H1 (cell line): ENCODE measurements at regions not wholly inside any gene's neighbourhood (a gene's known extent, or its start where the extent isn't known, plus 50 kb on each side); places are given as distances from the start of the nearest gene placed in this dataset.

Source experiments
- CTCF ChIA-PET: fragments of 300-600 bp; sonication (Branson Sonifier 250); formaldehyde crosslinking; loops from one replicate; lab custom pipeline; 2021; ENCODE audit not compliant: partially characterized antibody; lab: Charles Lee
- POLR2A ChIA-PET: fragments of 300-600 bp; sonication (Branson Sonifier 250); formaldehyde crosslinking; loops from one replicate; lab custom pipeline; 2021; ENCODE audit warnings: inconsistent platforms; ENCODE audit not compliant: partially characterized antibody; lab: Charles Lee
- DNase-seq, 2 experiments: peaks; one replicate each; pipeline versions ENCODE4 v3.0.0 to v3.0.0-alpha.2; 2010 to 2022; ENCODE audit warnings: low spot score in 2 of 2, low read depth in 1 of 2, mixed read lengths in 1 of 2
- FAIRE-seq: peaks from 2 replicates; lab custom pipeline; 2011; peaks lifted over from hg19 to GRCh38; lab: Jason Lieb, UNC
- H2AFZ ChIP-seq: 2 replicates; pipeline ENCODE4 v1.8.1; 2012; ENCODE audit warnings: low read length, inconsistent platforms
- H2AK5ac ChIP-seq: 2 replicates; pipeline ENCODE4 v1.6.1; 2013; ENCODE audit warnings: low read depth, low read length
- H2BK120ac ChIP-seq: replicated peaks from 2 replicates; pipeline ENCODE3; 2013; ENCODE audit warnings: low read depth, low read length, inconsistent platforms
- H2BK12ac ChIP-seq: 2 replicates; pipeline ENCODE4 v1.6.1; 2013; ENCODE audit warnings: low read depth, low read length
- H2BK15ac ChIP-seq: 2 replicates; pipeline ENCODE4 v1.6.1; 2013; ENCODE audit warnings: low read length
- H2BK20ac ChIP-seq: 2 replicates; pipeline ENCODE4 v1.6.1; 2013; ENCODE audit warnings: low read length
- H2BK5ac ChIP-seq: 2 replicates; pipeline ENCODE4 v1.6.1; 2013; ENCODE audit warnings: low read depth, low read length
- H3K14ac ChIP-seq: 2 replicates; pipeline ENCODE4 v1.6.1; 2013; ENCODE audit warnings: inconsistent platforms; ENCODE audit not compliant: insufficient read length
- H3K18ac ChIP-seq: 2 replicates; pipeline ENCODE4 v1.6.1; 2013; ENCODE audit warnings: low read length; ENCODE audit errors: extremely low read depth
- H3K23ac ChIP-seq: 2 replicates; pipeline ENCODE4 v1.6.1; 2013; ENCODE audit warnings: inconsistent platforms; ENCODE audit not compliant: insufficient read length
- H3K23me2 ChIP-seq: 2 replicates; pipeline ENCODE4 v1.6.1; 2013; ENCODE audit warnings: low read depth, low read length
- H3K27ac ChIP-seq: 2 replicates; pipeline ENCODE4 v1.6.1; 2011; ENCODE audit warnings: low read depth, low read length, inconsistent platforms
- H3K27me3 ChIP-seq, 4 experiments: replicated peaks in 1 of 4; 1 replicate in 1 of 4; 2 replicates in 3 of 4; pipeline versions ENCODE4 v1.6.1 to v1.8.1; 2011 to 2013; ENCODE audit warnings: low read length in 3 of 4, mild to moderate bottlenecking in 3 of 4, inconsistent platforms in 2 of 4, mixed read lengths in 2 of 4, moderate library complexity in 1 of 4; ENCODE audit not compliant: control insufficient read depth in 3 of 4, insufficient read depth in 3 of 4; ENCODE audit errors: extremely low read depth in 1 of 4
- H3K36me3 ChIP-seq, 4 experiments: 2 replicates each; pipeline versions ENCODE4 v1.6.1 to v1.8.1; 2011 to 2013; ENCODE audit warnings: mild to moderate bottlenecking in 4 of 4, low read length in 3 of 4, moderate library complexity in 2 of 4, control low read depth in 1 of 4, inconsistent platforms in 1 of 4; ENCODE audit not compliant: insufficient read depth in 4 of 4, control insufficient read depth in 2 of 4
- H3K4ac ChIP-seq: replicated peaks from 2 replicates; pipeline ENCODE3; 2013; ENCODE audit warnings: low read length, low read depth, mixed read lengths, inconsistent platforms; ENCODE audit not compliant: insufficient read length
- H3K4me1 ChIP-seq, 4 experiments: replicated peaks in 1 of 4; 1 replicate in 1 of 4; 2 replicates in 3 of 4; pipeline versions ENCODE4 v1.6.1 to v1.8.1; 2011 to 2013; ENCODE audit warnings: low read length in 3 of 4, inconsistent platforms in 2 of 4, mixed read lengths in 1 of 4; ENCODE audit not compliant: insufficient read depth in 4 of 4, control insufficient read depth in 3 of 4
- H3K4me2 ChIP-seq, 2 experiments: 2 replicates each; pipeline versions ENCODE4 v1.6.1 to v1.8.1; 2011 to 2013; ENCODE audit warnings: low read depth in 2 of 2, low read length in 2 of 2, control low read depth in 1 of 2, inconsistent platforms in 1 of 2, mild to moderate bottlenecking in 1 of 2; ENCODE audit not compliant: insufficient read depth in 1 of 2
- H3K4me3 ChIP-seq, 4 experiments: fragments of 200-600, 300-600 bp in 1 of 4; sonication (generic), shearing (Covaris generic), sonication (Bioruptor Twin) in 1 of 4; 2 replicates each; pipeline versions ENCODE4 v1.5.1 to v1.8.1; 2011 to 2016; ENCODE audit warnings: low read length in 4 of 4, low read depth in 3 of 4, control low read depth in 2 of 4, inconsistent platforms in 2 of 4, mild to moderate bottlenecking in 2 of 4, mixed read lengths in 1 of 4, moderate library complexity in 1 of 4; ENCODE audit not compliant: insufficient read depth in 2 of 4; ENCODE audit errors: extremely low read depth in 1 of 4
- H3K56ac ChIP-seq: replicated peaks from 2 replicates; pipeline ENCODE3; 2013; ENCODE audit warnings: low read depth, mild to moderate bottlenecking, mixed read lengths, low read length, inconsistent platforms; ENCODE audit not compliant: insufficient read length
- H3K79me1 ChIP-seq: 2 replicates; pipeline ENCODE4 v1.6.1; 2013; ENCODE audit warnings: low read depth, low read length, control low read depth
- H3K79me2 ChIP-seq, 2 experiments: 2 replicates each; pipeline versions ENCODE4 v1.6.1 to v1.8.1; 2012 to 2013; ENCODE audit warnings: low read length in 2 of 2, mild to moderate bottlenecking in 2 of 2, inconsistent platforms in 1 of 2; ENCODE audit not compliant: insufficient read depth in 2 of 2, control insufficient read depth in 1 of 2
- H3K9ac ChIP-seq, 4 experiments: replicated peaks in 1 of 4; 1 replicate in 1 of 4; 2 replicates in 3 of 4; pipeline versions ENCODE4 v1.6.1 to v1.8.1; 2011 to 2013; ENCODE audit warnings: low read depth in 3 of 4, low read length in 3 of 4, control low read depth in 2 of 4, mild to moderate bottlenecking in 2 of 4, moderate library complexity in 2 of 4, inconsistent platforms in 1 of 4; ENCODE audit errors: extremely low read depth in 1 of 4
- H3K9me3 ChIP-seq, 2 experiments: 2 replicates each; pipeline versions ENCODE4 v1.6.1 to v1.8.1; 2012 to 2013; ENCODE audit warnings: mild to moderate bottlenecking in 2 of 2, moderate library complexity in 2 of 2, control low read depth in 1 of 2, inconsistent platforms in 1 of 2, low read depth in 1 of 2, low read length in 1 of 2, mixed read lengths in 1 of 2; ENCODE audit not compliant: insufficient read depth in 2 of 2
- H4K20me1 ChIP-seq, 2 experiments: replicated peaks in 1 of 2; 2 replicates each; pipeline versions ENCODE3 to v1.8.1; 2011 to 2013; ENCODE audit warnings: inconsistent platforms in 2 of 2, low read length in 2 of 2, mild to moderate bottlenecking in 1 of 2; ENCODE audit not compliant: insufficient read depth in 2 of 2, control insufficient read depth in 1 of 2
- H4K5ac ChIP-seq: 2 replicates; pipeline ENCODE4 v1.6.1; 2013; ENCODE audit warnings: low read length, low read depth, mixed read lengths, inconsistent platforms; ENCODE audit not compliant: insufficient read length
- H4K8ac ChIP-seq: 2 replicates; pipeline ENCODE4 v1.8.0; 2013; ENCODE audit warnings: mild to moderate bottlenecking, moderate library complexity, low read length, inconsistent platforms; ENCODE audit not compliant: insufficient read depth; ENCODE audit errors: extremely low read depth
- H4K91ac ChIP-seq: replicated peaks from 2 replicates; pipeline ENCODE3; 2013; ENCODE audit warnings: low read length, mixed read lengths, inconsistent platforms; ENCODE audit not compliant: insufficient read length
- ASH2L ChIP-seq: fragments of 200-600, 300-600 bp; sonication (generic); IDR thresholded peaks from one replicate; pipeline ENCODE4 v1.7.1; 2017; ENCODE audit warnings: low read length
- ATF2 ChIP-seq: IDR thresholded peaks from 2 replicates; pipeline ENCODE4 v1.6.1; 2012; ENCODE audit warnings: low read length, inconsistent platforms
- BCL11A ChIP-seq, 2 experiments: IDR thresholded peaks; one replicate each; pipeline ENCODE4 v1.6.1; 2011; ENCODE audit warnings: low read depth in 2 of 2, low read length in 2 of 2, mild to moderate bottlenecking in 2 of 2
- CTBP2 ChIP-seq: IDR thresholded peaks from 2 replicates; pipeline ENCODE4 v1.7.0; 2011; ENCODE audit warnings: borderline replicate concordance, mild to moderate bottlenecking, moderate library complexity, mixed read lengths, low read length; ENCODE audit not compliant: insufficient read depth, insufficient read length
- GABPA ChIP-seq: IDR thresholded peaks from 2 replicates; pipeline ENCODE4 v1.6.1; 2011; ENCODE audit warnings: mild to moderate bottlenecking, low read length, moderate library complexity, borderline replicate concordance; ENCODE audit not compliant: insufficient read depth
- KDM1A ChIP-seq: fragments of 200-600, 300-600 bp; sonication (generic); IDR thresholded peaks from 2 replicates; pipeline ENCODE4 v1.7.1; 2016; ENCODE audit warnings: mild to moderate bottlenecking, low read length, borderline replicate concordance
- MAX ChIP-seq: IDR thresholded peaks from 2 replicates; pipeline ENCODE4 v1.6.1; 2012; ENCODE audit warnings: inconsistent platforms
- PHF8 ChIP-seq: fragments of 200-600 bp; sonication (generic); conservative IDR thresholded peaks from 2 replicates; pipeline ENCODE4 v1.7.1; 2012; ENCODE audit warnings: low read depth, mild to moderate bottlenecking, inconsistent platforms, low read length, moderate library complexity
- POU5F1 ChIP-seq: IDR thresholded peaks from 2 replicates; pipeline ENCODE4 v1.6.1; 2011; ENCODE audit warnings: low read depth, mild to moderate bottlenecking, low read length, moderate library complexity
- RNF2 ChIP-seq: fragments of 200-900, 300-1000 bp; sonication (generic); IDR thresholded peaks from 2 replicates; pipeline ENCODE4 v1.7.1; 2016; ENCODE audit warnings: borderline replicate concordance, low read depth, mild to moderate bottlenecking, antibody characterized with exemption, low read length; ENCODE audit not compliant: poor library complexity, severe bottlenecking; ENCODE audit errors: missing control alignments
- SIX5 ChIP-seq: IDR thresholded peaks from 2 replicates; pipeline ENCODE4 v1.6.1; 2011; ENCODE audit warnings: mild to moderate bottlenecking, low read depth, low read length
- SRF ChIP-seq: IDR thresholded peaks from 2 replicates; pipeline ENCODE4 v1.6.1; 2011; ENCODE audit warnings: mild to moderate bottlenecking, low read depth, low read length, moderate library complexity
- TAF1 ChIP-seq: IDR thresholded peaks from 2 replicates; pipeline ENCODE4 v1.6.1; 2011; ENCODE audit warnings: mild to moderate bottlenecking, low read depth, low read length
- WGBS, 2 experiments: shearing (Covaris generic) in 1 of 2; methylation state at CpG; one replicate each; pipeline versions ENCODE4 v1.1.6 to v1.1.7; 2013 to 2015; ENCODE audit warnings: low lambda C conversion rate in 2 of 2, mixed read lengths in 2 of 2, inconsistent platforms in 1 of 2, low coverage in 1 of 2, missing lambda C conversion rate in 1 of 2; ENCODE audit not compliant: insufficient replicate concordance in 2 of 2, insufficient coverage in 1 of 2, insufficient read length in 1 of 2; ENCODE audit errors: extremely low coverage in 1 of 2, missing lambda C conversion rate in 1 of 2; 5-methylcytosine and 5-hydroxymethylcytosine counted together

GRCh38 chr4:158998624-158999023 is 104.3 kb upstream of the RAPGEF2 start:
- Histone ChIP-seq H3K14ac (no peak overlapping the region), H3K9me3 (no peaks in the 10 kb centered on the region), H4K8ac (no peak overlapping the region), H3K4me1 (no peaks in the 10 kb centered on the region), H2BK120ac (no peak overlapping the region), H3K4ac (no peak overlapping the region), H3K56ac (no peak overlapping the region), H3K79me2 (no peaks in the 10 kb centered on the region), H3K4me2 (no peak overlapping the region), H2BK5ac (no peak overlapping the region), H2AFZ (no peak overlapping the region), H3K23ac (no peak overlapping the region), H3K36me3 (no peaks in the 10 kb centered on the region), H4K91ac (no peak overlapping the region), H4K5ac (no peak overlapping the region), H2BK20ac (no peak overlapping the region), H2AK5ac (no peak overlapping the region), H3K18ac (no peak overlapping the region), H3K27me3 (no peaks in the 10 kb centered on the region), H2BK12ac (no peak overlapping the region), H3K27ac (no peak overlapping the region), H3K4me3 (no peak overlapping the region), H3K23me2 (no peaks in the 10 kb centered on the region), H3K9ac (no peak overlapping the region), H4K20me1 (no peaks in the 10 kb centered on the region), H2BK15ac (no peak overlapping the region), H3K79me1 (no peaks in the 10 kb centered on the region)
- ChIA-PET POLR2A (no interaction called here), CTCF (no interaction called here)
- 93% methylated on average over 6 of the region's 6 CpGs; no CpG with 5 or more reads in 1 of the 2 experiments for WGBS, 2 experiments
- no peak for FAIRE-seq
- no peak for DNase-seq
- TF ChIP-seq ATF2, result no peak
- TF ChIP-seq GABPA, result no peak
- no peak for TF ChIP-seq BCL11A (IDR thresholded peaks at IDR 0.05; ENCODE audit: low read depth in 2 of 2, low read length in 2 of 2)
- TF ChIP-seq RNF2, result no peak
- no peak for TF ChIP-seq POU5F1
- TF ChIP-seq KDM1A, result no peak
- TF ChIP-seq PHF8, result no peak
- no peak for TF ChIP-seq TAF1
- no peak for TF ChIP-seq SRF
- no peak for TF ChIP-seq MAX
- no peak for TF ChIP-seq ASH2L
- no peak for TF ChIP-seq CTBP2
- TF ChIP-seq SIX5, result no peak
